GM13977 (cell line): ENCODE measurements at regions not wholly inside any gene's neighbourhood (a gene's known extent, or its start where the extent isn't known, plus 50 kb on each side); places are given as distances from the start of the nearest gene placed in this dataset.

ENCODE experiments used
- DNase-seq: peaks from one replicate; pipeline ENCODE4 v3.0.0; 2012; ENCODE audit warnings: low spot score
- in situ Hi-C: fragments of 300-500 bp; cut with MboI; formaldehyde crosslinking; loops from one replicate; pipeline ENCODE4 v1.12.0; 2022; ENCODE audit warnings: low sequenced_read_pairs, low pct_unique_long_range_greater_than_20kb, mixed read lengths, inconsistent platforms; ENCODE audit not compliant: unreplicated experiment
- TF ChIP-seq, protein P1 (sequence below): IDR thresholded peaks from 2 replicates; pipeline ENCODE4 v1.5.1; 2012; ENCODE audit warnings: mild to moderate bottlenecking, control low read depth; ENCODE audit not compliant: insufficient read depth; ENCODE audit errors: extremely low read depth, missing control alignments

DNA sequence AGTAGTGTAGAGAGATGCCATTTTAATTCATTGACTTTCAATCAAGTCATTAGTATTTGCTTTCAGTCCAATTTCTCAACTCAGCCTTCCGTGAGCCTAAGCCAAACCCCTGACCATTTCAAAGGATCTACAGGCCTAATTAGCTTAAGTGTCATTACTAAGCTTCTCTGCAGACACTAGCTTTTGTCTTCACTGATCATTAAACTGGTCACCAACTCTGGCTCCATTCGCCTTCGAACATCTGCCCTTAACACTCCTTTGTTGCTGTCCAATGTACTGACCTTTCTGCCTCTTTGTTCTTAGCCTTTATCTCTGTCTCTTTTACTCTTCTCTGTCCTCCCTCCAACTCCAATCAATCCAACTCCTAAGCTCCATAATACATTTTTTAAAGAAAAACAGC, 299.3 kb downstream of the DIRAS2 start:
- DNase-seq, result no peak
- TF ChIP-seq, protein P1, sequence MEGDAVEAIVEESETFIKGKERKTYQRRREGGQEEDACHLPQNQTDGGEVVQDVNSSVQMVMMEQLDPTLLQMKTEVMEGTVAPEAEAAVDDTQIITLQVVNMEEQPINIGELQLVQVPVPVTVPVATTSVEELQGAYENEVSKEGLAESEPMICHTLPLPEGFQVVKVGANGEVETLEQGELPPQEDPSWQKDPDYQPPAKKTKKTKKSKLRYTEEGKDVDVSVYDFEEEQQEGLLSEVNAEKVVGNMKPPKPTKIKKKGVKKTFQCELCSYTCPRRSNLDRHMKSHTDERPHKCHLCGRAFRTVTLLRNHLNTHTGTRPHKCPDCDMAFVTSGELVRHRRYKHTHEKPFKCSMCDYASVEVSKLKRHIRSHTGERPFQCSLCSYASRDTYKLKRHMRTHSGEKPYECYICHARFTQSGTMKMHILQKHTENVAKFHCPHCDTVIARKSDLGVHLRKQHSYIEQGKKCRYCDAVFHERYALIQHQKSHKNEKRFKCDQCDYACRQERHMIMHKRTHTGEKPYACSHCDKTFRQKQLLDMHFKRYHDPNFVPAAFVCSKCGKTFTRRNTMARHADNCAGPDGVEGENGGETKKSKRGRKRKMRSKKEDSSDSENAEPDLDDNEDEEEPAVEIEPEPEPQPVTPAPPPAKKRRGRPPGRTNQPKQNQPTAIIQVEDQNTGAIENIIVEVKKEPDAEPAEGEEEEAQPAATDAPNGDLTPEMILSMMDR, result no peak
- in situ Hi-C loops, result no loop called here

DNA sequence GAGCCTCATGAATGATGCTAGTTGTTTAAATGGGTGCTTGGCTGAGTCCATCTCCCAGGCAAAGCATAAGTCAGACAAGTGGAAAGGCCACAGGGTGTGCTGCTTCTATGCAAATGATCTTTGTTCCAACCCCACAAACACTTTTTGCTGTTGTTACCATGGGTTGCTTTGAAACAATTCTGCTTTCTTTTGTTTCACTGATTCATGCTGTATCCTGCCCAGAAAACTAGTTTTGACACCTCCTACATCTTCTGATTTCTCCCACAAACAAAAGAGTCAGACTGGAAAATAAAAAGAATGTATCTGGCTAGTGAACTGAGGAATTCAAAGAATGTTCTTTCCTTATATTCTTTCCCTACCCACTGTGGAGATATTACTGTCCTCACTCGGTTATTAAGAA, 298.6 kb downstream of the DIRAS2 start:
- TF ChIP-seq, protein P1, result no peak
- no peak for DNase-seq
- in situ Hi-C loops, result no loop called here

DNA sequence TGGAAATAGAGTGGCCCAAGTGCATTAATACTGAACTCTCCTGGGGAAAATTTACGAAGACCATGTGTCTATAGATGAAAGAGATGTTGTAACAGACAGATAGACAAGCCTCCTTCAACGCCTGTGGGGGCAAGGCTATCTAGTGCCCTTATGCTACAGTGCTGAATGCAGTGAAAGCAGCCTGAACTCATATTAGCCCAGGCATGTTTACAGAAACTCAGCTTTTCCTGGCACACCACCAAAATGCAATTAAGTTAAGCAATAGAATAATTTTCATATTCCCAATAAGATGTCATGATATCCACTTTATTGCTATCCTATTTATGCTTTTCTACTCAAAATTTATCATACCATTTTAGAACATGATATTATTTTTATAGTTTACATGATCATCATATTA, 277.0 kb downstream of the DIRAS2 start:
- in situ Hi-C loops, result no loop called here
- TF ChIP-seq, protein P1, result no peak
- no peak for DNase-seq

DNA sequence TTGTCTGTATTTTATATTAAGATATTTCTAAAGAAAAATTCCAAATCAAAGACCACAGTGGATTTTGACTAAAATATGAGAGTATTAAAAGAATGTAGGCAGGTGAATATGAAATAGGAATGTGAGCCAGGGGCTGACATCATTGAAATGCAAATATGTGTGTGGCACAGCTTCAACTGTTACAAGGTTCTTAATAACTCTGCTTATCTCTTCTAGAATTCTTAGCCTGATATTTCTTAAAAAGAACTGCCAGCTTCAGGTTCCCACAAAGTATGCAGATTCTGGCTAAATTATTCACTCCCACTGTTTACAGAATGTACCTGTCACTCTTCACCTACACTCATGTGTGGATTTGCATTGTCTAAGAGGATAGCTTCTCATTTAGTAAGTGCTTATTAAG, 274.4 kb downstream of the DIRAS2 start:
- in situ Hi-C loops, result no loop called here
- no peak for DNase-seq
- TF ChIP-seq, protein P1, result no peak

DNA sequence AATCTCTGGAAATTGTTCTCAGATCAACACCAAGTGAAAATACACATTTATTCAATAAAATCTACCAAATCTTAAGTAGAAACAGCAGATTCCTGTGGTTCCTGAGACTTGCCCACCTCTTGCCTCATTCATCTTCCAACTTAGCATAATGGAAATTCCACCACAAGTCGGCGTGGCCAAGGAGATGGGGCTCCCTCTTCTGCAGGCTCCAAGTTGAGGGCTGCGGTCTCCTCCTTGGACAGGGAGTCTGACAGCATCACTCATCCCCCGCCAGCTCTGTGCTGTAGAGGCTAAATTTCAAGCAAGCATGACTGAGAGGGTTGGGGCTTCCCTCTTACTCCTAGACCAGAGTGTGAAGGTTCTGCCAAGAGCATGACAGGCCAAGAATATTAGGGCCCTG, 273.7 kb downstream of the DIRAS2 start:
- TF ChIP-seq, protein P1, result no peak
- DNase-seq, result no peak
- in situ Hi-C loops, result no loop called here

DNA sequence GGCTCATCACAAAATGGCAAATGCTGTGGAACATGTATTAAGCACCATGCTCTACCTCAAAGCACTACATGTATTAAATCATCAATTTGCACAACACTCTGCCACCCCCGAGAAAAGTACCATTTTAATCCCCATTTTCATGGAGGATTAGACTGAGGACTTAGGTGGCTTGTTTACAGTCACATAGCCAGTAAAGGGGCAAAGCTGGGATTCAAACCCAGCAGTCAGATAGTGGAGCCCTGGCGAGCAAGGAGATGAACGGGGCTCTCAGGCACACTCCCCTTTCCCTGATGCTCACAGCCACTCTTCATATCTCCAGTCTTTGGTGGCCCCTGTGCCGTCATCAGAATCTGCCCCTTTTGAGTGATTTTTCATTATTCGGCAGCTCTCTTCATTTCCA, 262.9 kb downstream of the DIRAS2 start:
- DNase-seq, result no peak
- TF ChIP-seq, protein P1, result no peak
- in situ Hi-C loops, result no loop called here

DNA sequence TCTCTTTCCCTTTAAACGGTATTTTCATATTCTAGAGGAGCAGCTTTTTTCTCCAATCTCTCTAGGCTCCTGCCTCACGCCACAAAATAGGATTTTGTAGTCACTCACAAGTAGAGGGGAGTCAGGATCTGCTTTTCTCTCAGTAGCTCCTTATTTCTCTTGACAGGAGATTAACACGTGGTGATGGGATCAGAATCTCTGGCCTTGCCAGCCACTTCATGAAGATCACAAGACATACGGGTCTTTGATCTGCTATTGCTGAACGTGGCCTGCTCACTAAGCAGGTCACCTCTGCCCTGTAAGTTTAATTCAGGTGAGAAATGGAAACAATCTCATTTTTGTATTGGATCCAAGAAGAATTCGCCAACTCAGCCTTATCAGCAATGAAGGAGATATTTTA, 257.5 kb downstream of the DIRAS2 start:
- DNase-seq, result no peak
- in situ Hi-C loops, result no loop called here
- TF ChIP-seq, protein P1, result no peak
